Thymus (tissue), 11 donors: ENCODE measurements at regions not wholly inside any gene's neighbourhood (a gene's known extent, or its start where the extent isn't known, plus 50 kb on each side); places are given as distances from the start of the nearest gene placed in this dataset.

Experiments
- DNase-seq, 9 donors: peaks; one replicate each; pipeline ENCODE4 v3.0.0-alpha.2; 2013; ENCODE audit warnings: low spot score in 9 of 9, low read depth in 6 of 9, missing footprints in 1 of 9
- H3K27ac ChIP-seq, 2 donors: one replicate each; pipeline ENCODE4 v1.5.1; 2013; ENCODE audit warnings: control low read depth in 1 of 2, low read depth in 1 of 2, low read length in 1 of 2, mild to moderate bottlenecking in 1 of 2, moderate library complexity in 1 of 2
- H3K27me3 ChIP-seq, 2 donors: one replicate each; pipeline ENCODE4 v1.5.1; 2013; ENCODE audit warnings: low read length in 1 of 2; ENCODE audit not compliant: control insufficient read depth in 2 of 2, insufficient read depth in 1 of 2
- H3K36me3 ChIP-seq, 2 donors: one replicate each; pipeline ENCODE4 v1.5.1; 2013; ENCODE audit warnings: low read length in 1 of 2, mild to moderate bottlenecking in 1 of 2, moderate library complexity in 1 of 2; ENCODE audit not compliant: control insufficient read depth in 2 of 2, insufficient read depth in 2 of 2
- H3K4me1 ChIP-seq, 2 donors: one replicate each; pipeline ENCODE4 v1.5.1; 2013; ENCODE audit warnings: low read length in 2 of 2; ENCODE audit not compliant: control insufficient read depth in 2 of 2, insufficient read depth in 2 of 2
- H3K4me3 ChIP-seq, 2 donors: one replicate each; pipeline ENCODE4 v1.5.1; 2013; ENCODE audit warnings: low read length in 2 of 2, control low read depth in 1 of 2, mild to moderate bottlenecking in 1 of 2
- H3K9me3 ChIP-seq, 2 donors: one replicate each; pipeline ENCODE4 v1.5.1; 2013; ENCODE audit warnings: low read length in 1 of 2, mild to moderate bottlenecking in 1 of 2; ENCODE audit not compliant: control insufficient read depth in 2 of 2, insufficient read depth in 1 of 2
- WGBS: extraction: QIAGEN DNeasy Blood & Tissue Kit; methylation state at CpG from one replicate; pipeline ENCODE4 v1.1.7; 2013; 5-methylcytosine and 5-hydroxymethylcytosine counted together
- donor health status: healthy.

GRCh38 chr16:5200123-5200522 lies 102.5 kb upstream of the EEF2KMT start:
- no peaks in the 10 kb centered on the region for H3K27me3 ChIP-seq

GRCh38 chr16:5196204-5196603 lies 98.6 kb upstream of the EEF2KMT start:
- H3K27me3 ChIP-seq, result no peaks in the 10 kb centered on the region
- WGBS, result 95% methylated on average over 3 of the region's 3 CpGs
- no peak for DNase-seq

More at GRCh38 chr16:5200123-5200522, 102.5 kb upstream of the EEF2KMT start:
- H3K4me1 ChIP-seq, result no peaks in the 10 kb centered on the region
- no peak overlapping the region for H3K4me3 ChIP-seq
- no peak overlapping the region for H3K27ac ChIP-seq
- no peaks in the 10 kb centered on the region for H3K36me3 ChIP-seq
- no peak for DNase-seq
- no peaks in the 10 kb centered on the region for H3K9me3 ChIP-seq

GRCh38 chr16:5193861-5194260 lies 96.3 kb upstream of the EEF2KMT start:
- H3K27ac ChIP-seq, result no peak overlapping the region
- H3K27me3 ChIP-seq, result no peaks in the 10 kb centered on the region
- DNase-seq, result no peak
- H3K4me3 ChIP-seq, result no peak overlapping the region
- no peaks in the 10 kb centered on the region for H3K36me3 ChIP-seq
- 86% methylated on average over 11 of the region's 11 CpGs for WGBS
- no peaks in the 10 kb centered on the region for H3K4me1 ChIP-seq
- no peaks in the 10 kb centered on the region for H3K9me3 ChIP-seq

More at GRCh38 chr16:5196204-5196603, 98.6 kb upstream of the EEF2KMT start:
- Histone ChIP-seq H3K27ac (no peak overlapping the region), H3K9me3 (no peaks in the 10 kb centered on the region), H3K36me3 (no peaks in the 10 kb centered on the region), H3K4me1 (no peaks in the 10 kb centered on the region), H3K4me3 (no peak overlapping the region)

- Histone ChIP-seq H3K36me3 (no peaks in the 10 kb centered on the region), H3K27ac (no peak overlapping the region), H3K9me3 (no peaks in the 10 kb centered on the region), H3K27me3 (no peaks in the 10 kb centered on the region), H3K4me1 (no peaks in the 10 kb centered on the region), H3K4me3 (no peak overlapping the region)
- DNase-seq, result no peak
- 90% methylated on average over 1 of the region's 1 CpG for WGBS
Measured at GRCh38 chr16:5188989-5189352, 91.4 kb upstream of the EEF2KMT start.

GRCh38 chr16:5188318-5188988 lies 90.9 kb upstream of the EEF2KMT start:
- Histone ChIP-seq H3K4me3 (no peak overlapping the region), H3K4me1 (no peaks in the 10 kb centered on the region), H3K9me3 (no peaks in the 10 kb centered on the region), H3K27me3 (no peaks in the 10 kb centered on the region), H3K27ac (no peak overlapping the region), H3K36me3 (no peaks in the 10 kb centered on the region)
- 71% methylated on average over 10 of the region's 10 CpGs for WGBS
- no peak for DNase-seq

GRCh38 chr16:5187402-5187952 lies 89.9 kb upstream of the EEF2KMT start:
- Histone ChIP-seq H3K4me1 (no peaks in the 10 kb centered on the region), H3K9me3 (no peaks in the 10 kb centered on the region), H3K36me3 (no peaks in the 10 kb centered on the region), H3K4me3 (no peak overlapping the region), H3K27me3 (no peaks in the 10 kb centered on the region), H3K27ac (no peak overlapping the region)
- 95% methylated on average over 14 of the region's 14 CpGs for WGBS
- no peak for DNase-seq

- H3K36me3 ChIP-seq, result no peaks in the 10 kb centered on the region
- WGBS, result 92% methylated on average over 34 of the region's 34 CpGs
- H3K27me3 ChIP-seq, result no peaks in the 10 kb centered on the region
- no peak overlapping the region for H3K27ac ChIP-seq
- DNase-seq, result no peak
- H3K4me1 ChIP-seq, result no peaks in the 10 kb centered on the region
- H3K4me3 ChIP-seq, result no peak overlapping the region
- H3K9me3 ChIP-seq, result no peaks in the 10 kb centered on the region
Measured at GRCh38 chr16:5186381-5186903, 88.8 kb upstream of the EEF2KMT start.

- H3K9me3 ChIP-seq, result peaks cover 0 to 5% of the 10 kb centered on the region in 2 donors
- H3K36me3 ChIP-seq, result no peaks in the 10 kb centered on the region
- no peak overlapping the region for H3K4me3 ChIP-seq
- H3K4me1 ChIP-seq, result no peaks in the 10 kb centered on the region
- no peak for DNase-seq
- H3K27me3 ChIP-seq, result no peaks in the 10 kb centered on the region
- no peak overlapping the region for H3K27ac ChIP-seq
- WGBS, result 45% methylated on average over 4 of the region's 4 CpGs
Measured at GRCh38 chr16:5176505-5176904, 78.9 kb upstream of the EEF2KMT start.

- WGBS, result 85% methylated on average over 5 of the region's 5 CpGs
- no peak overlapping the region for H3K27ac ChIP-seq
- no peaks in the 10 kb centered on the region for H3K36me3 ChIP-seq
- no peaks in the 10 kb centered on the region for H3K27me3 ChIP-seq
- no peak overlapping the region for H3K4me3 ChIP-seq
- H3K4me1 ChIP-seq, result no peaks in the 10 kb centered on the region
- H3K9me3 ChIP-seq, result peaks cover 0 to 5% of the 10 kb centered on the region in 2 donors
- no peak for DNase-seq
Measured at GRCh38 chr16:5175266-5175665, 77.7 kb upstream of the EEF2KMT start.
